A549 (cell line): ENCODE measurements at regions not wholly inside any gene's neighbourhood (a gene's known extent, or its start where the extent isn't known, plus 50 kb on each side); places are given as distances from the start of the nearest gene placed in this dataset.

Source experiments
- ATAC-seq, 2 experiments: fragments of 200-7000 bp in 1 of 2; fragments of >200 bp in 1 of 2; cut with Nextera tagmentation in 1 of 2; cut with Tn5 transposase in 1 of 2; 3 replicates each; pipeline versions ENCODE4 v1.8.0 to v1.9.1; 2018 to 2020; ENCODE audit warnings: mild to moderate bottlenecking in 1 of 2, moderate library complexity in 1 of 2
- CTCF ChIA-PET: fragments of 300-600 bp; sonication (Branson Sonifier 250); formaldehyde crosslinking; extraction: SDS; loops from one replicate; lab custom pipeline; 2021; ENCODE audit warnings: antibody characterized with exemption, inconsistent platforms; lab: Yijun Ruan, JAX
- POLR2A ChIA-PET: fragments of 350-600 bp; formaldehyde crosslinking; extraction: SDS; loops from one replicate; lab custom pipeline; 2021; ENCODE audit warnings: antibody characterized with exemption, inconsistent platforms; lab: Yijun Ruan, JAX
- DNase-seq, 2 experiments: peaks; one replicate each; pipeline versions ENCODE4 v3.0.0 to v3.0.0-alpha.2; 2011 to 2016; ENCODE audit warnings: low read depth in 1 of 2, low spot score in 1 of 2
- FAIRE-seq: peaks from 2 replicates; lab custom pipeline; 2011; peaks lifted over from hg19 to GRCh38; lab: Jason Lieb, UNC
- H3K27ac ChIP-seq, 2 experiments: fragments of >200 bp; sonication (Bioruptor Twin); formaldehyde crosslinking; 3 replicates each; pipeline ENCODE4 v1.5.1; 2016 to 2017
- H3K4me1 ChIP-seq: fragments of >200 bp; sonication (Bioruptor Twin); formaldehyde crosslinking; 3 replicates; pipeline ENCODE4 v1.6.1; 2016
- H3K4me2 ChIP-seq: fragments of >200 bp; sonication (Bioruptor Twin); formaldehyde crosslinking; 3 replicates; pipeline ENCODE4 v1.6.1; 2016
- H3K4me3 ChIP-seq: fragments of >200 bp; sonication (Bioruptor Twin); formaldehyde crosslinking; 3 replicates; pipeline ENCODE4 v1.5.1; 2016
- H3K9me3 ChIP-seq: fragments of >200 bp; sonication (Bioruptor Twin); formaldehyde crosslinking; 3 replicates; pipeline ENCODE4 v1.6.1; 2016
- BHLHE40 ChIP-seq: IDR thresholded peaks from 2 replicates; pipeline ENCODE4 v1.6.1; 2012; ENCODE audit warnings: low read depth, low read length, inconsistent platforms
- CBX2 ChIP-seq: fragments of 200-600 bp; sonication (generic); IDR thresholded peaks from 2 replicates; pipeline ENCODE4 v1.6.1; 2016; ENCODE audit warnings: low read depth, mild to moderate bottlenecking, borderline replicate concordance
- EHF ChIP-seq: fragments of 250-450 bp; sonication (Bioruptor Pico); IDR thresholded peaks from 2 replicates; pipeline ENCODE4 v1.5.0; 2020; ENCODE audit warnings: mild to moderate bottlenecking
- EHMT2 ChIP-seq: fragments of 200-600 bp; sonication (generic); IDR thresholded peaks from 2 replicates; pipeline ENCODE4 v1.6.1; 2016; ENCODE audit warnings: antibody characterized with exemption, low read depth, mild to moderate bottlenecking, moderate library complexity
- ELK1 ChIP-seq: fragments of 150-350 bp; IDR thresholded peaks from 2 replicates; pipeline ENCODE4 v1.6.1; 2014; ENCODE audit warnings: low read depth, mild to moderate bottlenecking, low read length
- FOSB ChIP-seq: fragments of 250-450 bp; sonication (Bioruptor Pico); IDR thresholded peaks from 2 replicates; pipeline ENCODE4 v1.5.0; 2020; ENCODE audit warnings: mild to moderate bottlenecking, moderate library complexity
- FOSL2 ChIP-seq, 2 experiments: fragments of 450-650 bp in 1 of 2; fragments of >200 bp in 1 of 2; sonication (Bioruptor Twin) in 1 of 2; formaldehyde crosslinking; IDR thresholded peaks; 2 replicates each; pipeline versions ENCODE4 v1.5.0 to v1.6.1; 2016 to 2020; ENCODE audit warnings: mild to moderate bottlenecking in 1 of 2, moderate library complexity in 1 of 2
- HEYL ChIP-seq: fragments of 250-450 bp; sonication (Bioruptor Pico); IDR thresholded peaks from 2 replicates; pipeline ENCODE4 v1.8.0; 2021; ENCODE audit warnings: mild to moderate bottlenecking, moderate library complexity
- HMGXB4 ChIP-seq: fragments of 250-450 bp; sonication (Bioruptor Pico); IDR thresholded peaks from 2 replicates; pipeline ENCODE4 v1.5.0; 2021; ENCODE audit warnings: mild to moderate bottlenecking, moderate library complexity, borderline replicate concordance
- HOXA7 ChIP-seq: fragments of 250-450 bp; sonication (Bioruptor Pico); IDR thresholded peaks from 2 replicates; pipeline ENCODE4 v1.5.0; 2020; ENCODE audit warnings: mild to moderate bottlenecking, moderate library complexity
- HOXB5 ChIP-seq: fragments of 250-450 bp; sonication (Bioruptor Pico); IDR thresholded peaks from 2 replicates; pipeline ENCODE4 v1.5.0; 2020; ENCODE audit warnings: mild to moderate bottlenecking, moderate library complexity
- JUNB ChIP-seq: fragments of >200 bp; sonication (Bioruptor Twin); formaldehyde crosslinking; IDR thresholded peaks from 2 replicates; pipeline ENCODE4 v1.6.1; 2016
- MAFK ChIP-seq: fragments of 450-650 bp; IDR thresholded peaks from 2 replicates; pipeline ENCODE4 v1.6.1; 2014; ENCODE audit not compliant: partially characterized antibody
- MAZ ChIP-seq: fragments of 150-350 bp; IDR thresholded peaks from 2 replicates; pipeline ENCODE4 v1.6.1; 2014; ENCODE audit warnings: antibody characterized with exemption, low read depth, low read length, borderline replicate concordance
- PBX3 ChIP-seq: IDR thresholded peaks from 2 replicates; pipeline ENCODE4 v1.6.1; 2012
- PHF8 ChIP-seq: fragments of 200-600 bp; sonication (generic); IDR thresholded peaks from 2 replicates; pipeline ENCODE4 v1.6.1; 2016; ENCODE audit warnings: low read depth, mild to moderate bottlenecking, antibody characterized with exemption, moderate library complexity, borderline replicate concordance
- POLR2AphosphoS2 ChIP-seq: conservative IDR thresholded peaks from 2 replicates; pipeline ENCODE4 v1.6.1; 2012; ENCODE audit warnings: low read length, improper control_type of control experiment, inconsistent platforms
- REST ChIP-seq: fragments of 200-600 bp; sonication (generic); IDR thresholded peaks from 2 replicates; pipeline ENCODE4 v1.6.1; 2016; ENCODE audit warnings: antibody characterized with exemption, mild to moderate bottlenecking, moderate library complexity
- RNF2 ChIP-seq: fragments of 200-600 bp; sonication (generic); IDR thresholded peaks from 2 replicates; pipeline ENCODE4 v1.6.1; 2016; ENCODE audit warnings: low read depth, mild to moderate bottlenecking, antibody characterized with exemption, moderate library complexity, borderline replicate concordance
- SREBF2 ChIP-seq: fragments of 450-650 bp; IDR thresholded peaks from 2 replicates; pipeline ENCODE4 v1.6.1; 2014; ENCODE audit warnings: mild to moderate bottlenecking, moderate library complexity
- TFCP2L1 ChIP-seq: fragments of 250-450 bp; sonication (Bioruptor Pico); IDR thresholded peaks from 2 replicates; pipeline ENCODE4 v1.5.0; 2021; ENCODE audit warnings: mild to moderate bottlenecking
- TP53 ChIP-seq: fragments of 250-450 bp; sonication (Bioruptor Pico); IDR thresholded peaks from 2 replicates; pipeline ENCODE4 v1.5.0; 2021; ENCODE audit warnings: mild to moderate bottlenecking, moderate library complexity
- USF2 ChIP-seq: fragments of 450-650 bp; IDR thresholded peaks from 2 replicates; pipeline ENCODE4 v1.6.1; 2014; ENCODE audit warnings: antibody characterized with exemption
- ZC3H11A ChIP-seq: fragments of 450-650 bp; IDR thresholded peaks from 2 replicates; pipeline ENCODE4 v1.6.1; 2014; ENCODE audit warnings: antibody characterized with exemption, mild to moderate bottlenecking
- ZNF302 ChIP-seq: fragments of 250-450 bp; sonication (Bioruptor Pico); IDR thresholded peaks from 2 replicates; pipeline ENCODE4 v1.9.0; 2021; ENCODE audit warnings: inconsistent platforms, mild to moderate bottlenecking, moderate library complexity
- ZSCAN20 ChIP-seq: fragments of 250-450 bp; sonication (Bioruptor Pico); IDR thresholded peaks from 2 replicates; pipeline ENCODE4 v1.8.0; 2022; ENCODE audit warnings: mild to moderate bottlenecking, moderate library complexity
- WGBS: methylation state at CpG from one replicate; pipeline ENCODE4 v1.1.6; 2017; ENCODE audit errors: missing lambda C conversion rate; 5-methylcytosine and 5-hydroxymethylcytosine counted together

- H3K4me3 ChIP-seq: no peak overlapping the region
- H3K27ac ChIP-seq: no peak overlapping the region
- DNase-seq (no peak), ATAC-seq (no peak), FAIRE-seq (no peak)
- CTCF ChIA-PET: no interaction called here
- POLR2A ChIA-PET: no interaction called here
- H3K9me3 ChIP-seq: peaks cover 3% of the 10 kb centered on the region; the same call in 1 of the 3 replicates
- no peaks in the 10 kb centered on the region for H3K4me1 ChIP-seq
- no peak overlapping the region for H3K4me2 ChIP-seq
- 0% methylated on average over 2 of the region's 2 CpGs for WGBS
- no peak for TF ChIP-seq HEYL
- no peak for TF ChIP-seq CBX2
- TF ChIP-seq RNF2: no peak
- TF ChIP-seq HOXA7: no peak
- no peak for TF ChIP-seq FOSL2 (IDR thresholded peaks at IDR 0.05)
- TF ChIP-seq FOSL2 (CRISPR knock-in tag; IDR thresholded peaks at IDR 0.05): no peak
- no peak for TF ChIP-seq TP53 (CRISPR knock-in tag)
- no peak for TF ChIP-seq EHMT2
- no peak for TF ChIP-seq ELK1
- no peak for TF ChIP-seq MAFK
- no peak for TF ChIP-seq ZC3H11A
- no peak for TF ChIP-seq HMGXB4 (CRISPR knock-in tag)
- TF ChIP-seq REST: no peak
- TF ChIP-seq PBX3: no peak
- no peak for TF ChIP-seq BHLHE40
- no peak for TF ChIP-seq TFCP2L1 (CRISPR knock-in tag)
- TF ChIP-seq EHF (CRISPR knock-in tag): no peak
- no peak for TF ChIP-seq JUNB
- no peak for TF ChIP-seq USF2
- TF ChIP-seq POLR2AphosphoS2: no peak
These were observed 95.0 kb upstream of the HAPLN1 start for GRCh38 chr5:83815661-83816060.

GRCh38 chr5:83810511-83810910 is 89.9 kb upstream of the HAPLN1 start:
- no peaks in the 10 kb centered on the region for H3K9me3 ChIP-seq
- no peak overlapping the region for H3K27ac ChIP-seq
- ATAC-seq: no peak
- no peak overlapping the region for H3K4me2 ChIP-seq
- FAIRE-seq: no peak
- DNase-seq: no peak
- no peak overlapping the region for H3K4me3 ChIP-seq
- H3K4me1 ChIP-seq: no peaks in the 10 kb centered on the region
- WGBS: 21% methylated on average over 1 of the region's 1 CpG
- POLR2A ChIA-PET: no interaction called here
- CTCF ChIA-PET: no interaction called here
- no peak for TF ChIP-seq JUNB
- no peak for TF ChIP-seq ZC3H11A
- TF ChIP-seq HMGXB4 (CRISPR knock-in tag): no peak
- TF ChIP-seq PHF8: no peak
- no peak for TF ChIP-seq ELK1
- no peak for TF ChIP-seq ZNF302 (CRISPR knock-in tag)
- no peak for TF ChIP-seq MAZ
- no peak for TF ChIP-seq FOSB (CRISPR knock-in tag)
- TF ChIP-seq ZSCAN20: no peak
- no peak for TF ChIP-seq TP53 (CRISPR knock-in tag)
- TF ChIP-seq SREBF2: no peak
- TF ChIP-seq HOXA7: no peak
- no peak for TF ChIP-seq HOXB5 (CRISPR knock-in tag)
